ENCODE measurements at regions not wholly inside any gene's neighbourhood (a gene's known extent, or its start where the extent isn't known, plus 50 kb on each side); places are given as distances from the start of the nearest gene placed in this dataset.

DNA sequence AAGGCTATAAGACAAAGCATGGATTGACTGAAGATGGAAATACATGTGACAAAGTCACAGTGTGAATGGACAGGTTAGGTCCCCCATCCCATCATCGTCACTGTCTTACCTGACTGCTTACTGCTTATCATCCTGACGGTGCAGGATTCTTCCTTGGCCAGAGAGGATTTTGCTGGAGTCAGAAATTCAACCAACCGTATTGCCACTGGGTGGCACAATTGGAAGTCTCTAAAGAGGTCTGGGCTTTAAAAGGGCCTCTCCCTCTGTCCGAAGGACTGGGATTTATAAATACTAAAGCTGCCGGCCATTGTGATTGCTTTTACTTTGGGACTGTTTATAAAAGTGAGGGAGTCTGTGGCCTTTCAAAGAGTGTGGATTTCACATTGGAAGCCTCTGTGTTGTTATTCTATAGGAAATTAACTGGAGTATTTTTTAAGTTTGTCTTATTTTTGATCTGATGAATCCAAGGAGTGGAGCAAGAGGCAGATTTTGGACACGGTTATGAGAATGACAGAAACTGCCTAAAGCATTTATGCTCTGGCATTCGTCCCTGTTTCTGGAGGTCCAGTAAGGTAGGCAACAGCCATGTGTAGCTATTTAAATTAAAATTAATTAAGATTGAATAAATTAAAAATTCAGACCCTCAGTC, 113.3 kb upstream of the CREB5 start:
- TF ChIP-seq, protein P1, sequence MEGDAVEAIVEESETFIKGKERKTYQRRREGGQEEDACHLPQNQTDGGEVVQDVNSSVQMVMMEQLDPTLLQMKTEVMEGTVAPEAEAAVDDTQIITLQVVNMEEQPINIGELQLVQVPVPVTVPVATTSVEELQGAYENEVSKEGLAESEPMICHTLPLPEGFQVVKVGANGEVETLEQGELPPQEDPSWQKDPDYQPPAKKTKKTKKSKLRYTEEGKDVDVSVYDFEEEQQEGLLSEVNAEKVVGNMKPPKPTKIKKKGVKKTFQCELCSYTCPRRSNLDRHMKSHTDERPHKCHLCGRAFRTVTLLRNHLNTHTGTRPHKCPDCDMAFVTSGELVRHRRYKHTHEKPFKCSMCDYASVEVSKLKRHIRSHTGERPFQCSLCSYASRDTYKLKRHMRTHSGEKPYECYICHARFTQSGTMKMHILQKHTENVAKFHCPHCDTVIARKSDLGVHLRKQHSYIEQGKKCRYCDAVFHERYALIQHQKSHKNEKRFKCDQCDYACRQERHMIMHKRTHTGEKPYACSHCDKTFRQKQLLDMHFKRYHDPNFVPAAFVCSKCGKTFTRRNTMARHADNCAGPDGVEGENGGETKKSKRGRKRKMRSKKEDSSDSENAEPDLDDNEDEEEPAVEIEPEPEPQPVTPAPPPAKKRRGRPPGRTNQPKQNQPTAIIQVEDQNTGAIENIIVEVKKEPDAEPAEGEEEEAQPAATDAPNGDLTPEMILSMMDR (IDR thresholded peaks at IDR 0.05; ENCODE audit: insufficient read depth, low read depth, low read length, missing control alignments) = no peak
- H3K4me3 ChIP-seq (ENCODE audit: low read depth, low read length) = no peak overlapping the region
- no peak for DNase-seq (ENCODE audit: low read depth)

DNA sequence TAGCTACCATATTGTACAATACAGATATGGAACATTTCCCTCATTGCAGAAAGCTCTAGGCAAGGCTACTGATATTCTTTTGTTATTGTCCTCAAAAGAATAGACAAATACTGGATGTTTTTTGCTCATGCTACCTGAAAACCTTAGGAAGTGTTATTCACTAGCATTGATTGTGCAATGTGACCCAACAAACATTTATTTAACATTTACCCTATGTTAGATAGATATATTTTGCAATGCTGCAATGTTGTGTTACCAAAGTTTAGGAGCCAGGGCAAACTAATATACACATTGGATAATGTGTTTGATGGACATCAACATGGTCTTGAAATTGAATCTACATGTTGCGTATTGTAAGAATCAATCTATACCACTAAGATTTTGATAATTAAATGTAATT, 112.8 kb upstream of the CREB5 start:
- no peak for DNase-seq (ENCODE audit: low read depth)
- TF ChIP-seq, protein P1 (IDR thresholded peaks at IDR 0.05; ENCODE audit: insufficient read depth, low read depth, low read length, missing control alignments) = no peak
- no peak overlapping the region for H3K4me3 ChIP-seq (ENCODE audit: low read depth, low read length)

GRCh38 chr7:28300488-28300887, 111.8 kb upstream of the CREB5 start:
- TF ChIP-seq, protein P1 (IDR thresholded peaks at IDR 0.05; ENCODE audit: insufficient read depth, low read depth, low read length, missing control alignments) = no peak
- DNase-seq (ENCODE audit: low read depth) = no peak
- H3K4me3 ChIP-seq (ENCODE audit: low read depth, low read length) = no peak overlapping the region

- TF ChIP-seq, protein P1 (IDR thresholded peaks at IDR 0.05; ENCODE audit: insufficient read depth, low read depth, low read length, missing control alignments) = no peak
- H3K4me3 ChIP-seq (ENCODE audit: low read depth, low read length) = no peak overlapping the region
- DNase-seq (ENCODE audit: low read depth) = no peak
Measured at GRCh38 chr7:28301148-28301641, 111.1 kb upstream of the CREB5 start.

- DNase-seq (ENCODE audit: low read depth) = no peak
- no peak overlapping the region for H3K4me3 ChIP-seq (ENCODE audit: low read depth, low read length)
- TF ChIP-seq, protein P1 (IDR thresholded peaks at IDR 0.05; ENCODE audit: insufficient read depth, low read depth, low read length, missing control alignments) = no peak
Measured at GRCh38 chr7:28304290-28304689, 108.0 kb upstream of the CREB5 start.

- TF ChIP-seq, protein P1 (IDR thresholded peaks at IDR 0.05; ENCODE audit: insufficient read depth, low read depth, low read length, missing control alignments) = no peak
- no peak overlapping the region for H3K4me3 ChIP-seq (ENCODE audit: low read depth, low read length)
- no peak for DNase-seq (ENCODE audit: low read depth)
Measured at GRCh38 chr7:28309704-28310459, 102.4 kb upstream of the CREB5 start.
